GM23338 (cell line): ENCODE measurements at regions not wholly inside any gene's neighbourhood (a gene's known extent, or its start where the extent isn't known, plus 50 kb on each side); places are given as distances from the start of the nearest gene placed in this dataset.

ENCODE experiments used
- ATAC-seq: fragments of 200-7000 bp; cut with Tn5 transposase; 3 replicates; pipeline ENCODE4 v1.9.1; 2020
- DNase-seq: peaks from one replicate; pipeline ENCODE4 v3.0.0-alpha.2; 2015; ENCODE audit warnings: low spot score
- H2AFZ ChIP-seq: fragments of 200-600 bp; sonication (generic); 2 replicates; pipeline ENCODE4 v1.8.0; 2016; ENCODE audit warnings: antibody characterized with exemption, mild to moderate bottlenecking, moderate library complexity
- H3F3A ChIP-seq: fragments of 200-600 bp; sonication (generic); replicated peaks from 2 replicates; pipeline ENCODE4 v1.8.0; 2017; ENCODE audit warnings: antibody characterized with exemption, mixed run types, low read depth
- H3K27ac ChIP-seq: fragments of 200-600 bp; sonication (generic); 2 replicates; pipeline ENCODE4 v1.6.1; 2016; ENCODE audit warnings: low read depth
- H3K27me3 ChIP-seq: fragments of 200-600 bp; sonication (generic); 2 replicates; pipeline ENCODE4 v1.8.0; 2016; ENCODE audit warnings: mild to moderate bottlenecking, mixed run types, moderate library complexity; ENCODE audit not compliant: insufficient read depth
- H3K36me3 ChIP-seq: fragments of 200-600 bp; sonication (generic); 2 replicates; pipeline ENCODE4 v1.8.0; 2016; ENCODE audit warnings: mild to moderate bottlenecking; ENCODE audit not compliant: insufficient read depth
- H3K4me1 ChIP-seq: fragments of 200-600 bp; sonication (generic); 2 replicates; pipeline ENCODE4 v1.8.0; 2016; ENCODE audit warnings: mild to moderate bottlenecking, moderate library complexity; ENCODE audit not compliant: insufficient read depth
- H3K4me2 ChIP-seq: fragments of 200-600 bp; sonication (generic); 2 replicates; pipeline ENCODE4 v1.7.1; 2017; ENCODE audit warnings: mixed run types
- H3K4me3 ChIP-seq: fragments of 200-600 bp; sonication (generic); 2 replicates; pipeline ENCODE4 v1.6.1; 2016; ENCODE audit warnings: mixed run types
- H3K79me2 ChIP-seq: fragments of 200-600 bp; sonication (generic); replicated peaks from 2 replicates; pipeline ENCODE4 v1.8.0; 2017; ENCODE audit warnings: mild to moderate bottlenecking; ENCODE audit not compliant: insufficient read depth
- H3K9me2 ChIP-seq: fragments of 200-600 bp; sonication (generic); 2 replicates; pipeline ENCODE4 v1.8.0; 2017; ENCODE audit not compliant: insufficient read depth
- H4K20me1 ChIP-seq: fragments of 200-600 bp; sonication (generic); replicated peaks from 2 replicates; pipeline ENCODE4 v1.8.0; 2017; ENCODE audit warnings: mild to moderate bottlenecking; ENCODE audit not compliant: insufficient read depth
- H3K27ac Mint-ChIP-seq: 2 replicates; pipeline ENCODE4 v1.8.0; 2020; ENCODE audit warnings: inconsistent platforms, mild to moderate bottlenecking, moderate library complexity, mixed read lengths
- H3K27me3 Mint-ChIP-seq: 3 replicates; pipeline ENCODE4 v1.8.0; 2022; ENCODE audit warnings: low read depth, mild to moderate bottlenecking, moderate library complexity, mixed read lengths, inconsistent platforms; ENCODE audit not compliant: insufficient read depth, poor library complexity
- H3K36me3 Mint-ChIP-seq: 3 replicates; pipeline ENCODE4 v1.8.0; 2021; ENCODE audit warnings: low read depth, mild to moderate bottlenecking, inconsistent platforms, moderate library complexity, mixed read lengths
- H3K4me1 Mint-ChIP-seq: 3 replicates; pipeline ENCODE4 v1.8.0; 2020; ENCODE audit warnings: mild to moderate bottlenecking, inconsistent platforms, mixed read lengths
- H3K4me3 Mint-ChIP-seq: 3 replicates; pipeline ENCODE4 v1.8.0; 2021; ENCODE audit warnings: moderate library complexity, mild to moderate bottlenecking, inconsistent platforms, mixed read lengths
- H3K9me3 Mint-ChIP-seq: 3 replicates; pipeline ENCODE4 v1.8.0; 2020; ENCODE audit warnings: moderate library complexity, mild to moderate bottlenecking, inconsistent platforms, mixed read lengths
- CTCF ChIP-seq, 2 experiments: fragments of 200-600 bp in 1 of 2; sonication (generic) in 1 of 2; conservative IDR thresholded peaks; 2 replicates each; pipeline versions ENCODE4 v1.5.1 to v1.6.1; 2016 to 2017; ENCODE audit warnings: antibody characterized with exemption in 2 of 2, low read depth in 2 of 2, mild to moderate bottlenecking in 2 of 2, moderate library complexity in 1 of 2
- EZH2phosphoT487 ChIP-seq: fragments of 200-600 bp; sonication (generic); IDR thresholded peaks from one replicate; pipeline ENCODE4 v1.8.1; 2018; ENCODE audit warnings: antibody characterized with exemption; ENCODE audit not compliant: unreplicated experiment
- JUNB ChIP-seq: IDR thresholded peaks from one replicate; pipeline ENCODE4 v1.6.1; 2016; ENCODE audit warnings: antibody characterized with exemption; ENCODE audit not compliant: unreplicated experiment
- STAT1 ChIP-seq: IDR thresholded peaks from one replicate; pipeline ENCODE4 v1.6.1; 2016; ENCODE audit warnings: antibody characterized with exemption; ENCODE audit not compliant: unreplicated experiment
- ZNF114 ChIP-seq: fragments of 250-450 bp; sonication (Bioruptor Pico); IDR thresholded peaks from 2 replicates; pipeline ENCODE4 v1.5.0; 2020; ENCODE audit warnings: mild to moderate bottlenecking, moderate library complexity
- ZNF462 ChIP-seq: fragments of 250-450 bp; sonication (Bioruptor Pico); IDR thresholded peaks from 2 replicates; pipeline ENCODE4 v1.5.0; 2020; ENCODE audit warnings: mild to moderate bottlenecking, moderate library complexity
- TF ChIP-seq, protein P1 (sequence below): IDR thresholded peaks from one replicate; pipeline ENCODE4 v1.6.1; 2018; ENCODE audit warnings: antibody characterized with exemption; ENCODE audit not compliant: unreplicated experiment
- TF ChIP-seq, protein P2 (sequence below): IDR thresholded peaks from 2 replicates; pipeline ENCODE4 v1.6.1; 2016; ENCODE audit warnings: antibody characterized with exemption

- TF ChIP-seq CTCF (conservative IDR thresholded peaks at IDR 0.05; ENCODE audit: low read depth in 2 of 2) (no peak), EZH2phosphoT487 (no peak)
- TF ChIP-seq, protein P1, sequence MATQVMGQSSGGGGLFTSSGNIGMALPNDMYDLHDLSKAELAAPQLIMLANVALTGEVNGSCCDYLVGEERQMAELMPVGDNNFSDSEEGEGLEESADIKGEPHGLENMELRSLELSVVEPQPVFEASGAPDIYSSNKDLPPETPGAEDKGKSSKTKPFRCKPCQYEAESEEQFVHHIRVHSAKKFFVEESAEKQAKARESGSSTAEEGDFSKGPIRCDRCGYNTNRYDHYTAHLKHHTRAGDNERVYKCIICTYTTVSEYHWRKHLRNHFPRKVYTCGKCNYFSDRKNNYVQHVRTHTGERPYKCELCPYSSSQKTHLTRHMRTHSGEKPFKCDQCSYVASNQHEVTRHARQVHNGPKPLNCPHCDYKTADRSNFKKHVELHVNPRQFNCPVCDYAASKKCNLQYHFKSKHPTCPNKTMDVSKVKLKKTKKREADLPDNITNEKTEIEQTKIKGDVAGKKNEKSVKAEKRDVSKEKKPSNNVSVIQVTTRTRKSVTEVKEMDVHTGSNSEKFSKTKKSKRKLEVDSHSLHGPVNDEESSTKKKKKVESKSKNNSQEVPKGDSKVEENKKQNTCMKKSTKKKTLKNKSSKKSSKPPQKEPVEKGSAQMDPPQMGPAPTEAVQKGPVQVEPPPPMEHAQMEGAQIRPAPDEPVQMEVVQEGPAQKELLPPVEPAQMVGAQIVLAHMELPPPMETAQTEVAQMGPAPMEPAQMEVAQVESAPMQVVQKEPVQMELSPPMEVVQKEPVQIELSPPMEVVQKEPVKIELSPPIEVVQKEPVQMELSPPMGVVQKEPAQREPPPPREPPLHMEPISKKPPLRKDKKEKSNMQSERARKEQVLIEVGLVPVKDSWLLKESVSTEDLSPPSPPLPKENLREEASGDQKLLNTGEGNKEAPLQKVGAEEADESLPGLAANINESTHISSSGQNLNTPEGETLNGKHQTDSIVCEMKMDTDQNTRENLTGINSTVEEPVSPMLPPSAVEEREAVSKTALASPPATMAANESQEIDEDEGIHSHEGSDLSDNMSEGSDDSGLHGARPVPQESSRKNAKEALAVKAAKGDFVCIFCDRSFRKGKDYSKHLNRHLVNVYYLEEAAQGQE: no peak
Measured at GRCh38 chr4:189779281-189779980, 161.2 kb upstream of the FRG1 start (continued).

DNA sequence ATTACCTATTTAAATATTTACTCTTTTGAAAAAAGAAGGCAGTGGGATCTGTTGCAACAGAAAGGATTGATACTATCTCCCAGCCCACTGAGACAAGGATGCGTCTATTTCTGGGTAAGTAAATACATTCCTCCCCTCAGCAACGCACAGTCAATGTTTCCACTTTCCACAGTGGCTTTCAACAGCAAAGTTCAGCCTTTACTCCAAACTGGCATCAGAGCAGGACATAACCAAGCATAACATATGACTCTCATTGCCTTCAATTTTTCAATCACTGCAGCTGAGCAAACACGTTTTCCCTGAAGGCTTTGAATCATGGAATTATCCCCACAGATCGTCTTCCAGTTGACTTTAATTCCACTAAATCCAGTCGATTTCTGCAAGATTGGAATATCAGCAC, 160.3 kb upstream of the FRG1 start:
- Mint-ChIP-seq H3K27ac (no peak overlapping the region), H3K27me3 (peaks cover 6% of the 10 kb centered on the region), H3K4me1 (peaks cover 8% of the 10 kb centered on the region; the same call in 2 of the 3 replicates), H3K9me3 (peaks cover 83% of the 10 kb centered on the region), H3K36me3 (peaks cover 7% of the 10 kb centered on the region; the same call in 1 of the 3 replicates), H3K4me3 (no peak overlapping the region)
- no peaks in the 10 kb centered on the region for H3K36me3 ChIP-seq
- no peaks in the 10 kb centered on the region for H3F3A ChIP-seq
- peaks cover 8% of the 10 kb centered on the region; the same call in 1 of the 2 replicates for H3K9me2 ChIP-seq
- no peak overlapping the region for H3K4me3 ChIP-seq
- no peak for ATAC-seq
- H2AFZ ChIP-seq: no peak overlapping the region
- no peaks in the 10 kb centered on the region for H3K27me3 ChIP-seq
- no peak for DNase-seq
- no peak overlapping the region for H3K4me2 ChIP-seq
- H3K79me2 ChIP-seq: no peaks in the 10 kb centered on the region
- H4K20me1 ChIP-seq: no peaks in the 10 kb centered on the region
- H3K27ac ChIP-seq: no peak overlapping the region
- peaks cover 11% of the 10 kb centered on the region for H3K4me1 ChIP-seq
- TF ChIP-seq, protein P2, sequence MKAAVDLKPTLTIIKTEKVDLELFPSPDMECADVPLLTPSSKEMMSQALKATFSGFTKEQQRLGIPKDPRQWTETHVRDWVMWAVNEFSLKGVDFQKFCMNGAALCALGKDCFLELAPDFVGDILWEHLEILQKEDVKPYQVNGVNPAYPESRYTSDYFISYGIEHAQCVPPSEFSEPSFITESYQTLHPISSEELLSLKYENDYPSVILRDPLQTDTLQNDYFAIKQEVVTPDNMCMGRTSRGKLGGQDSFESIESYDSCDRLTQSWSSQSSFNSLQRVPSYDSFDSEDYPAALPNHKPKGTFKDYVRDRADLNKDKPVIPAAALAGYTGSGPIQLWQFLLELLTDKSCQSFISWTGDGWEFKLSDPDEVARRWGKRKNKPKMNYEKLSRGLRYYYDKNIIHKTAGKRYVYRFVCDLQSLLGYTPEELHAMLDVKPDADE: no peak
- no peak for TF ChIP-seq STAT1
- TF ChIP-seq ZNF114 (CRISPR knock-in tag): no peak
- TF ChIP-seq JUNB: no peak
- no peak for TF ChIP-seq EZH2phosphoT487
- TF ChIP-seq ZNF462 (CRISPR knock-in tag): no peak
- no peak for TF ChIP-seq CTCF (conservative IDR thresholded peaks at IDR 0.05; ENCODE audit: low read depth in 2 of 2)
